Natural killer cell (primary cell): ENCODE measurements at regions not wholly inside any gene's neighbourhood (a gene's known extent, or its start where the extent isn't known, plus 50 kb on each side); places are given as distances from the start of the nearest gene placed in this dataset.
"Not testable (repeated sequence)": the region's sequence is repeated elsewhere in the genome, so short reads cannot be mapped to it uniquely, and the experiment has no call there.

ENCODE experiments used
- ATAC-seq, 3 donors: fragments of 150-1000 bp in 2 of 3; fragments of 200-7000 bp in 1 of 3; cut with Tn5 transposase; 1 replicate in 1 of 3; 2 replicates in 2 of 3; pipeline ENCODE4 v1.10.0; 2021; ENCODE audit warnings: mild to moderate bottlenecking in 2 of 3, moderate library complexity in 2 of 3
- DNase-seq, 2 donors: peaks; one replicate each; pipeline versions ENCODE4 v3.0.0 to v3.0.0-alpha.2; 2013 to 2021; ENCODE audit warnings: mixed read lengths in 1 of 2
- H3K27ac ChIP-seq: one replicate; pipeline ENCODE4 v1.5.1; 2013; ENCODE audit warnings: mild to moderate bottlenecking, low read length
- H3K27me3 ChIP-seq: one replicate; pipeline ENCODE4 v1.6.1; 2013; ENCODE audit warnings: low read length; ENCODE audit not compliant: control insufficient read depth, insufficient read depth
- H3K36me3 ChIP-seq: one replicate; pipeline ENCODE4 v1.6.1; 2013; ENCODE audit warnings: low read length; ENCODE audit not compliant: control insufficient read depth, insufficient read depth
- H3K4me1 ChIP-seq: one replicate; pipeline ENCODE4 v1.6.1; 2013; ENCODE audit warnings: low read length; ENCODE audit not compliant: control insufficient read depth, insufficient read depth
- H3K4me3 ChIP-seq: one replicate; pipeline ENCODE4 v1.5.1; 2013; ENCODE audit warnings: low read length
- H3K9me3 ChIP-seq: one replicate; pipeline ENCODE4 v1.6.1; 2013; ENCODE audit warnings: low read length; ENCODE audit not compliant: control insufficient read depth, insufficient read depth
- H3K27ac Mint-ChIP-seq, 2 donors: one replicate each; pipeline ENCODE4 v1.8.0; 2022; ENCODE audit warnings: mild to moderate bottlenecking in 2 of 2, mixed read lengths in 2 of 2, moderate library complexity in 1 of 2
- H3K27me3 Mint-ChIP-seq, 2 donors: one replicate each; pipeline ENCODE4 v1.8.0; 2022; ENCODE audit warnings: low read depth in 2 of 2, mixed read lengths in 2 of 2
- H3K36me3 Mint-ChIP-seq: one replicate; pipeline ENCODE4 v1.8.0; 2022; ENCODE audit warnings: mixed read lengths
- H3K4me1 Mint-ChIP-seq, 2 donors: one replicate each; pipeline ENCODE4 v1.8.0; 2022; ENCODE audit warnings: mixed read lengths in 2 of 2
- H3K4me3 Mint-ChIP-seq: one replicate; pipeline ENCODE4 v1.8.0; 2022; ENCODE audit warnings: mild to moderate bottlenecking, moderate library complexity, mixed read lengths
- H3K9me3 Mint-ChIP-seq, 2 donors: one replicate each; pipeline ENCODE4 v1.8.0; 2022; ENCODE audit warnings: mixed read lengths in 2 of 2
- CTCF ChIP-seq: fragments of 200-600 bp; IDR thresholded peaks from one replicate; pipeline ENCODE4 v1.8.0; 2022; ENCODE audit warnings: antibody characterized with exemption
- WGBS: methylation state at CpG from one replicate; pipeline ENCODE4 v1.1.7; 2013; ENCODE audit warnings: missing lambda C conversion rate; ENCODE audit not compliant: insufficient coverage; 5-methylcytosine and 5-hydroxymethylcytosine counted together
- intact Hi-C: fragments of 100-400 bp; cut with micrococcal nuclease; formaldehyde crosslinking; loops from one replicate; pipeline ENCODE4 v1.14.2; 2022

- H3K27ac Mint-ChIP-seq: no peak overlapping the region
- H3K9me3 ChIP-seq: no peaks in the 10 kb centered on the region
Measured at GRCh38 chr18:30855762-30856161, 186.8 kb downstream of the DSC3 start.

GRCh38 chr18:30852980-30853379, 189.6 kb downstream of the DSC3 start:
- no peaks in the 10 kb centered on the region for H3K27me3 Mint-ChIP-seq
- Histone ChIP-seq H3K36me3 (no peaks in the 10 kb centered on the region), H3K4me1 (no peaks in the 10 kb centered on the region), H3K27ac (no peak overlapping the region), H3K27me3 (no peaks in the 10 kb centered on the region), H3K9me3 (peaks cover 5% of the 10 kb centered on the region), H3K4me3 (no peak overlapping the region)
- no peak for TF ChIP-seq CTCF
- intact Hi-C loops: no loop called here
- H3K36me3 Mint-ChIP-seq: no peaks in the 10 kb centered on the region
- H3K9me3 Mint-ChIP-seq: peaks cover 7 to 12% of the 10 kb centered on the region in 2 donors
- ATAC-seq (no peak), DNase-seq (no peak)
- H3K4me3 Mint-ChIP-seq: no peak overlapping the region
- no peaks in the 10 kb centered on the region for H3K4me1 Mint-ChIP-seq
- no peak overlapping the region for H3K27ac Mint-ChIP-seq

More at GRCh38 chr18:30855762-30856161, 186.8 kb downstream of the DSC3 start:
- TF ChIP-seq CTCF: no peak
- no peak overlapping the region for H3K27ac ChIP-seq
- no peaks in the 10 kb centered on the region for H3K4me1 ChIP-seq
- Mint-ChIP-seq H3K9me3 (peaks cover 3 to 6% of the 10 kb centered on the region in 2 donors), H3K36me3 (no peaks in the 10 kb centered on the region), H3K4me3 (no peak overlapping the region), H3K4me1 (no peaks in the 10 kb centered on the region), H3K27me3 (no peaks in the 10 kb centered on the region)
- WGBS: 100% methylated on average over 2 of the region's 2 CpGs
- ATAC-seq (no peak), DNase-seq (no peak)
- H3K36me3 ChIP-seq: no peaks in the 10 kb centered on the region
- no peak overlapping the region for H3K4me3 ChIP-seq
- intact Hi-C loops: no loop called here
- no peaks in the 10 kb centered on the region for H3K27me3 ChIP-seq

GRCh38 chr18:30852541-30852940, 190.0 kb downstream of the DSC3 start:
- no peak for TF ChIP-seq CTCF
- H3K27me3 Mint-ChIP-seq: no peaks in the 10 kb centered on the region
- peaks cover 8 to 10% of the 10 kb centered on the region in 2 donors for H3K9me3 Mint-ChIP-seq
- H3K27ac Mint-ChIP-seq: no peak overlapping the region
- Histone ChIP-seq H3K36me3 (no peaks in the 10 kb centered on the region), H3K27me3 (no peaks in the 10 kb centered on the region), H3K27ac (no peak overlapping the region), H3K4me1 (no peaks in the 10 kb centered on the region), H3K9me3 (peaks cover 5% of the 10 kb centered on the region), H3K4me3 (no peak overlapping the region)
- intact Hi-C loops: no loop called here
- ATAC-seq: no peak
- no peaks in the 10 kb centered on the region for H3K36me3 Mint-ChIP-seq
- H3K4me1 Mint-ChIP-seq: no peaks in the 10 kb centered on the region
- no peak overlapping the region for H3K4me3 Mint-ChIP-seq
- no CpG with 5 or more reads among the region's 2 CpGs for WGBS
- no peak for DNase-seq

GRCh38 chr18:30839056-30839561, 203.4 kb downstream of the DSC3 start:
- WGBS: 93% methylated on average over 25 of the region's 25 CpGs
- H3K27me3 Mint-ChIP-seq, H3K27me3 ChIP-seq, H3K27ac Mint-ChIP-seq, H3K36me3 ChIP-seq, H3K4me3 Mint-ChIP-seq, DNase-seq, ATAC-seq, H3K4me3 ChIP-seq, H3K4me1 ChIP-seq, H3K36me3 Mint-ChIP-seq, H3K4me1 Mint-ChIP-seq, H3K9me3 ChIP-seq, H3K27ac ChIP-seq, intact Hi-C loops: not testable (repeated sequence)
- peaks cover 9 to 27% of the 10 kb centered on the region in 2 donors for H3K9me3 Mint-ChIP-seq
